ENCODE measurements at regions not wholly inside any gene's neighbourhood (a gene's known extent, or its start where the extent isn't known, plus 50 kb on each side); places are given as distances from the start of the nearest gene placed in this dataset.
"Not testable (repeated sequence)": the region's sequence is repeated elsewhere in the genome, so short reads cannot be mapped to it uniquely, and the experiment has no call there.

- Histone ChIP-seq H3K9me3 (ENCODE audit: low read length) (no peaks in the 10 kb centered on the region), H3K9ac (ENCODE audit: low read length) (no peak overlapping the region), H3K27me3 (ENCODE audit: control insufficient read depth in 1 of 2, insufficient read depth in 2 of 2, low read length in 2 of 2) (no peaks in the 10 kb centered on the region), H3K36me3 (ENCODE audit: insufficient read depth, low read length) (no peaks in the 10 kb centered on the region), H3K4me1 (ENCODE audit: insufficient read depth, low read length) (no peaks in the 10 kb centered on the region), H3K4me3 (ENCODE audit: low read depth in 1 of 2, low read length in 2 of 2) (no peak overlapping the region), H3K27ac (ENCODE audit: low read depth, low read length) (no peak overlapping the region)
Measured at GRCh38 chr16:14384745-14385144, 245.3 kb downstream of the PARN start.

- not testable (repeated sequence) for H3K27ac ChIP-seq (ENCODE audit: low read depth, low read length); H3K4me3 ChIP-seq (ENCODE audit: low read depth in 1 of 2, low read length in 2 of 2); H3K9me3 ChIP-seq (ENCODE audit: low read length); H3K9ac ChIP-seq (ENCODE audit: low read length); H3K4me1 ChIP-seq (ENCODE audit: insufficient read depth, low read length); H3K36me3 ChIP-seq (ENCODE audit: insufficient read depth, low read length); H3K27me3 ChIP-seq (ENCODE audit: control insufficient read depth in 1 of 2, insufficient read depth in 2 of 2, low read length in 2 of 2)
Measured at GRCh38 chr16:14383844-14384243, 246.2 kb downstream of the PARN start.

GRCh38 chr16:14378689-14379467, 251.2 kb downstream of the PARN start:
- no peaks in the 10 kb centered on the region for H3K36me3 ChIP-seq (ENCODE audit: insufficient read depth, low read length)
- H3K4me3 ChIP-seq (ENCODE audit: low read depth in 1 of 2, low read length in 2 of 2) = no peak overlapping the region
- H3K9me3 ChIP-seq (ENCODE audit: low read length) = no peaks in the 10 kb centered on the region
- no peak overlapping the region for H3K27ac ChIP-seq (ENCODE audit: low read depth, low read length)
- no peak overlapping the region for H3K9ac ChIP-seq (ENCODE audit: low read length)
- no peaks in the 10 kb centered on the region for H3K4me1 ChIP-seq (ENCODE audit: insufficient read depth, low read length)
- H3K27me3 ChIP-seq (ENCODE audit: control insufficient read depth in 1 of 2, insufficient read depth in 2 of 2, low read length in 2 of 2) = no peaks in the 10 kb centered on the region

DNA sequence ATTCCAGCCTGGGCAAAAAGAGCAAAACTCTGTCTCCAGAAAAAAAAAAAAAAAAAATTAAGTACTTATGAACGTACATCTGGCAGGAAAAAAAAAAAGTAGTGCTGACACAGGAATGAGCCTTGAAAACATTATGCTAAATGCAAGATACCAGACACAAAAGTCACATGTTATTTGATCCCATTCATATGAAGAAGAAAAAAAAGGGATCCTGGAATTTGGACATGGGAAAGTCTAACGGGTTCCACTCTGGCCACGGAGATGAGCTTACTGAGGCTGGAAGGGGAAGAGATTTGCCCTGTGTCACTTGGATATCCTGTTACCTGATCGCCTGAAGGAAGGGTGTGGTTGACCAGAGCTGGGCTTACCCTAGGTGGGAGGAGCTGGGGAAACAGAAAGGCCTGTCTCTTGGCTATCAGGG, 251.9 kb downstream of the PARN start:
- Histone ChIP-seq H3K9me3 (ENCODE audit: low read length) (no peaks in the 10 kb centered on the region), H3K27me3 (ENCODE audit: control insufficient read depth in 1 of 2, insufficient read depth in 2 of 2, low read length in 2 of 2) (no peaks in the 10 kb centered on the region), H3K27ac (ENCODE audit: low read depth, low read length) (no peak overlapping the region), H3K4me1 (ENCODE audit: insufficient read depth, low read length) (no peaks in the 10 kb centered on the region), H3K4me3 (ENCODE audit: low read depth in 1 of 2, low read length in 2 of 2) (no peak overlapping the region), H3K36me3 (ENCODE audit: insufficient read depth, low read length) (no peaks in the 10 kb centered on the region), H3K9ac (ENCODE audit: low read length) (no peak overlapping the region)

- H3K9me3 ChIP-seq (ENCODE audit: low read length) = no peaks in the 10 kb centered on the region
- no peak overlapping the region for H3K9ac ChIP-seq (ENCODE audit: low read length)
- H3K27ac ChIP-seq (ENCODE audit: low read depth, low read length) = no peak overlapping the region
- H3K4me1 ChIP-seq (ENCODE audit: insufficient read depth, low read length) = no peaks in the 10 kb centered on the region
- no peak overlapping the region for H3K4me3 ChIP-seq (ENCODE audit: low read depth in 1 of 2, low read length in 2 of 2)
- H3K27me3 ChIP-seq (ENCODE audit: control insufficient read depth in 1 of 2, insufficient read depth in 2 of 2, low read length in 2 of 2) = no peaks in the 10 kb centered on the region
- H3K36me3 ChIP-seq (ENCODE audit: insufficient read depth, low read length) = no peaks in the 10 kb centered on the region
Measured at GRCh38 chr16:14377326-14377725, 252.7 kb downstream of the PARN start.

- no peaks in the 10 kb centered on the region for H3K4me1 ChIP-seq (ENCODE audit: insufficient read depth, low read length)
- no peak overlapping the region for H3K4me3 ChIP-seq (ENCODE audit: low read depth in 1 of 2, low read length in 2 of 2)
- H3K27me3 ChIP-seq (ENCODE audit: control insufficient read depth in 1 of 2, insufficient read depth in 2 of 2, low read length in 2 of 2) = no peaks in the 10 kb centered on the region
- H3K36me3 ChIP-seq (ENCODE audit: insufficient read depth, low read length) = no peaks in the 10 kb centered on the region
- H3K27ac ChIP-seq (ENCODE audit: low read depth, low read length) = no peak overlapping the region
- no peaks in the 10 kb centered on the region for H3K9me3 ChIP-seq (ENCODE audit: low read length)
- no peak overlapping the region for H3K9ac ChIP-seq (ENCODE audit: low read length)
Measured at GRCh38 chr16:14375132-14375491, 254.9 kb downstream of the PARN start.

DNA sequence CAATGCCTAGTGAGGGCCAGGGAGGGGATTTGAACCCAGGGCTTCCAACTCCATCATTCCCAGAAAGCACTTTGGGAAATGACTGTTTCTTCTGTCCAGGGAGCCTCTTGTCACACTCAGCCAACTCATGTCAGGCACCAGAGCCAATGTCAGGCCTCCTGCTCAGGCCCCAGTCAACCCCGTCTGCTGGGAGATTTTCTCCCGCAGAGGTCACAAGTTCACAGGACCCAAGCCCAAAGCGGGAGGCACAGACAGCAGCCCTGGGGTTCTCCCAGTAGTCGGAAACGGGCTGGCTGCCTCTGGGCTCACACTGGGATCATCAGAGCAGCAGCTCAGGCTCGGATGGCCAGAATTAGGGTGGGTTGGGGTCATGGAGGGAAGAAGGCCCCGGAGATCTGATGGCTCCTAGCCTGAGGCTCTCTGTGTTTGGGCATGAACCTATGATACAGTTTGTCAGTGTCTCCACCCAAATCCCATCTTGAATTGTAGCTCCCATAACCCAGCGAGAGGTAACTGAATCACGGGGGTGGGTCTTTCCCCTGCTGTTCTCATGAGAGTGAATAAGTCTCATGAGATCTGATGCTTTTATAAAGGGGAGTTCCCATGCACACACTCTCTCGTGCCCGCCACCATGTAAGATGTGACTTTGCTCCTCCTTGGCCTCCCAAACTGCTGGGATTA, 255.5 kb downstream of the PARN start:
- Histone ChIP-seq H3K27ac (ENCODE audit: low read depth, low read length) (no peak overlapping the region), H3K4me3 (ENCODE audit: low read depth in 1 of 2, low read length in 2 of 2) (no peak overlapping the region), H3K9ac (ENCODE audit: low read length) (no peak overlapping the region), H3K9me3 (ENCODE audit: low read length) (no peaks in the 10 kb centered on the region), H3K27me3 (ENCODE audit: control insufficient read depth in 1 of 2, insufficient read depth in 2 of 2, low read length in 2 of 2) (no peaks in the 10 kb centered on the region), H3K4me1 (ENCODE audit: insufficient read depth, low read length) (no peaks in the 10 kb centered on the region), H3K36me3 (ENCODE audit: insufficient read depth, low read length) (no peaks in the 10 kb centered on the region)

GRCh38 chr16:14373896-14374295, 256.2 kb downstream of the PARN start:
- Histone ChIP-seq H3K27ac (ENCODE audit: low read depth, low read length) (no peak overlapping the region), H3K9me3 (ENCODE audit: low read length) (no peaks in the 10 kb centered on the region), H3K36me3 (ENCODE audit: insufficient read depth, low read length) (no peaks in the 10 kb centered on the region), H3K27me3 (ENCODE audit: control insufficient read depth in 1 of 2, insufficient read depth in 2 of 2, low read length in 2 of 2) (no peaks in the 10 kb centered on the region), H3K4me1 (ENCODE audit: insufficient read depth, low read length) (no peaks in the 10 kb centered on the region), H3K4me3 (ENCODE audit: low read depth in 1 of 2, low read length in 2 of 2) (no peak overlapping the region), H3K9ac (ENCODE audit: low read length) (no peak overlapping the region)

DNA sequence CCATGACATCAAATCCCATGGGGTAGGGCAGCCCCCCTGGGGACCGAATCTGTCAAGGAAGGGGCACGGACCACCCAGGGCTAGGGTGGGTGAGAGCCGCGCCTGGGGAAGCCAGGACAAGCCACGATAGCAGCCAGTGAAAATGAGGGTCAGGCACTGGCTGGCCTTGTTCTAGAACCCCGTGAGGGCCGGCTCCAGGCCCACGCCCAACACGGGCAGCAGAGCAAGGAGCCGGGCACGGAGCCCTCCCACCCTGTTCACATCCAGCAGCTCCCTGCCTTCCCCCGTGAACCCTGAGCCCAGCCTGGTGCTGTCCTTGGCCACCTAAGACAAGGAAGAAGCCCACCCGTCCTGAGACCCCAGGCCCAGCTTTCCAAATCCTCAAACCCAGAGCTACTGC, 256.7 kb downstream of the PARN start:
- H3K4me3 ChIP-seq (ENCODE audit: low read depth in 1 of 2, low read length in 2 of 2) = no peak overlapping the region
- no peaks in the 10 kb centered on the region for H3K4me1 ChIP-seq (ENCODE audit: insufficient read depth, low read length)
- H3K9me3 ChIP-seq (ENCODE audit: low read length) = no peaks in the 10 kb centered on the region
- no peaks in the 10 kb centered on the region for H3K36me3 ChIP-seq (ENCODE audit: insufficient read depth, low read length)
- H3K27me3 ChIP-seq (ENCODE audit: control insufficient read depth in 1 of 2, insufficient read depth in 2 of 2, low read length in 2 of 2) = no peaks in the 10 kb centered on the region
- no peak overlapping the region for H3K9ac ChIP-seq (ENCODE audit: low read length)
- no peak overlapping the region for H3K27ac ChIP-seq (ENCODE audit: low read depth, low read length)

GRCh38 chr16:14372471-14372870, 257.6 kb downstream of the PARN start:
- Histone ChIP-seq H3K9me3 (ENCODE audit: low read length) (no peaks in the 10 kb centered on the region), H3K36me3 (ENCODE audit: insufficient read depth, low read length) (no peaks in the 10 kb centered on the region), H3K27me3 (ENCODE audit: control insufficient read depth in 1 of 2, insufficient read depth in 2 of 2, low read length in 2 of 2) (no peaks in the 10 kb centered on the region), H3K4me3 (ENCODE audit: low read depth in 1 of 2, low read length in 2 of 2) (no peak overlapping the region), H3K9ac (ENCODE audit: low read length) (no peak overlapping the region), H3K27ac (ENCODE audit: low read depth, low read length) (no peak overlapping the region), H3K4me1 (ENCODE audit: insufficient read depth, low read length) (no peaks in the 10 kb centered on the region)

DNA sequence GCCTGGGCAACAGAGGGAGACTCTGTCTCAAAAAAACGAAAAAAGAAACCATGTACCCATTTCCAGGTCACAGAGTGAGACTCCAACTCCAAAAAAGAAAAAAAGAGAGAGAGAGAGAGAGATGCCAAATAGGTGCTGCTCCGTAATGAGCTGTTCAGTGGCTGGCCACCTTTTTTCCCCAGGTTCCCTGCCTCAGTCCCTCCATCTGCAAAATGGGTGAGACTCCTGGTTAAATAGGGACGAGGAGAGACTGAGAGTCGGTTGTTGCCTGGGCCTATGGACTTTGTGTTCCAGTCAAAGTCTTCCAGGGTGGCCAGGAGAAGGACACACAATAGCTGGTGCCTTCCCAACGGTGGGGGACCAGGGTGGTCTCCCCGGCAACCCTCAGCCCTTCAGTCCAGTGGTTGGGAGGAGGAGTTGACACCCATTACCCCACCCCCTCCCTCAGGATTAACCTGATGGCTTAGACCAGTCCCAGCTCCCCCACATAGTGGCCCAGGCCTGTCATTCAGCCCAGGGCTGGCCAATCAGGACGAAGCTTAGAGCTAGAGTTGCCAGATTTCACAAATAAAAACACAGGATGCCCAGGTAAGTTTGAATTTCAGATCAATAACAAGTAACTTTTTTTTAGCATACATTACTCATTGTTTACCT, 258.2 kb downstream of the PARN start:
- no peaks in the 10 kb centered on the region for H3K36me3 ChIP-seq (ENCODE audit: insufficient read depth, low read length)

More for the DNA sequence above, 258.2 kb downstream of the PARN start:
- Histone ChIP-seq H3K27me3 (ENCODE audit: control insufficient read depth in 1 of 2, insufficient read depth in 2 of 2, low read length in 2 of 2) (no peaks in the 10 kb centered on the region), H3K4me3 (ENCODE audit: low read depth in 1 of 2, low read length in 2 of 2) (no peak overlapping the region), H3K27ac (ENCODE audit: low read depth, low read length) (no peak overlapping the region), H3K9ac (ENCODE audit: low read length) (no peak overlapping the region), H3K4me1 (ENCODE audit: insufficient read depth, low read length) (no peaks in the 10 kb centered on the region), H3K9me3 (ENCODE audit: low read length) (no peaks in the 10 kb centered on the region)
